GM12891 (cell line): ENCODE measurements at regions not wholly inside any gene's neighbourhood (a gene's known extent, or its start where the extent isn't known, plus 50 kb on each side); places are given as distances from the start of the nearest gene placed in this dataset.

Source experiments
- DNase-seq: peaks from one replicate; pipeline ENCODE4 v3.0.0; 2011; ENCODE audit warnings: low spot score; ENCODE audit not compliant: insufficient read length
- FAIRE-seq: peaks from 2 replicates; lab custom pipeline; 2011; peaks lifted over from hg19 to GRCh38; lab: Jason Lieb, UNC
- PAX5 ChIP-seq: IDR thresholded peaks from 2 replicates; pipeline ENCODE4 v1.6.1; 2011; ENCODE audit warnings: low read length, moderate library complexity, mild to moderate bottlenecking; ENCODE audit not compliant: insufficient read depth, severe bottlenecking
- POLR2A ChIP-seq: IDR thresholded peaks from 2 replicates; pipeline ENCODE4 v1.6.1; 2011; ENCODE audit warnings: low read depth, low read length, control low read depth
- POLR2AphosphoS5 ChIP-seq: IDR thresholded peaks from 2 replicates; pipeline ENCODE4 v1.6.1; 2011; ENCODE audit warnings: low read depth, low read length, control low read depth
- POU2F2 ChIP-seq: IDR thresholded peaks from 2 replicates; pipeline ENCODE4 v1.6.1; 2011; ENCODE audit warnings: low read depth, mild to moderate bottlenecking, control low read depth, low read length, moderate library complexity
- SPI1 ChIP-seq: IDR thresholded peaks from 2 replicates; pipeline ENCODE4 v1.6.1; 2011; ENCODE audit warnings: low read depth, low read length, control low read depth
- TAF1 ChIP-seq: IDR thresholded peaks from 2 replicates; pipeline ENCODE4 v1.6.1; 2011; ENCODE audit warnings: low read depth, low read length, control low read depth

DNA sequence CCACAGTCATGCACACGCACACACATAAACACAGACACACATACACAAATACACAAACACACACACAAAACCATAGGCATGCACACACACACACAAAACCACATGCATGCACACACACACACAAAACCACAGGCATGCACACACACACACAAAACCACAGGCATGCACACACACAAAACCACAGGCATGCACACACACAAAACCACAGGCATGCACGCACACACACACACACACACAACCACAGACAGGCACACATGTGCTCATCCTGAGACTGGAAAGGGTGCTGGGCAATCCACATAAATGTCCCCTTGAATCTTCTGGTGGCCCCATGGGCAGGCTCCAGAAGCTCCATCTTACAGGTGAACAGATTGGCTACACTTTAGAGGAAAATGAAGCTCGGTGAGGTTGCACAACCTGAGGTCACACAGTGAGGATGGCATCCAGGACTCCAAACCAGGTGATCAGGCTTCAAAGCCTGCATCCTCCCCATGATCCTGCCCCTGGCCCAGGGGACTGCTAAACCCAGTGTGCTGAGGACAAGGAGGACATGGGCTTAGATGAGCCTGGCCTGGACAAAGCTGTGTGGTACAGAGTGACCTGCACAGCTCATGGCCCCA, 144.8 kb downstream of the GADD45G start:
- no peak for TF ChIP-seq PAX5
- no peak for TF ChIP-seq POLR2AphosphoS5
- no peak for TF ChIP-seq POLR2A
- TF ChIP-seq POU2F2, result no peak
- no peak for TF ChIP-seq TAF1
- no peak for TF ChIP-seq SPI1
- FAIRE-seq, result peak; percentile 97
- DNase-seq, result no peak

DNA sequence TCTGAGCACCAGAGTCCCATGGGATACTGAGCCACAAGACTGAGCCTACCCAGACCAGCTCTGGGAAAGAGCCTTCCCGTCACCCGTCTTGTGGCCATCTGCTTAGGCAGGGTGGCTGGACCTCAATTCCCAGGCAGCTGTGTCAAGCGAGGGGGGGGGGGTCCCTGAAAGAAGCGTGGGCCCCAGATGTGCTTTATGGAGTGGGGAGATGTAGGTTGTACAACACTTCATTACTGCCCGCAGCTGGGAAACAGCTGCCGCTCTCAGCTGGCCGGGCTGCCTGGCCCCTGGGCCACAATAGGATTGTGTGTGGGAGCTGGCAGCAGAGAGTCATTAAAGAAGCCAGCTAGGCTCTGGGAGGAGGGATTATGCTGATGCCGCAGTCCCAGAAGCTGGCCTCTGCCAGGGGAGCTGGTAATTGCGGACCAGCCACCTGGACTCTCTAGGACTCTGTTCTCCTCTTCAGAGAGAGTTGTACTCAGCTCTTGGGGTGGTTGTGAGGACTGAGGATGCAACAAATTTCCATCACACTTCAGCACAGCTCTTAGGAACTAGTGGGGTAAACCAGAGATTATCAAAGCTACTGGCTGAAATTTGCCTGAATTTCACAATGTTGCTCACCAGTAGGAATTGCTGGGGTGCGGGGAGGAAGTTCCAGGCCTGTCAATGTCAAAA, 145.4 kb downstream of the GADD45G start:
- no peak for FAIRE-seq
- no peak for TF ChIP-seq TAF1
- TF ChIP-seq POU2F2, result no peak
- TF ChIP-seq SPI1, result no peak
- no peak for TF ChIP-seq PAX5
- no peak for TF ChIP-seq POLR2A
- no peak for TF ChIP-seq POLR2AphosphoS5
- no peak for DNase-seq

DNA sequence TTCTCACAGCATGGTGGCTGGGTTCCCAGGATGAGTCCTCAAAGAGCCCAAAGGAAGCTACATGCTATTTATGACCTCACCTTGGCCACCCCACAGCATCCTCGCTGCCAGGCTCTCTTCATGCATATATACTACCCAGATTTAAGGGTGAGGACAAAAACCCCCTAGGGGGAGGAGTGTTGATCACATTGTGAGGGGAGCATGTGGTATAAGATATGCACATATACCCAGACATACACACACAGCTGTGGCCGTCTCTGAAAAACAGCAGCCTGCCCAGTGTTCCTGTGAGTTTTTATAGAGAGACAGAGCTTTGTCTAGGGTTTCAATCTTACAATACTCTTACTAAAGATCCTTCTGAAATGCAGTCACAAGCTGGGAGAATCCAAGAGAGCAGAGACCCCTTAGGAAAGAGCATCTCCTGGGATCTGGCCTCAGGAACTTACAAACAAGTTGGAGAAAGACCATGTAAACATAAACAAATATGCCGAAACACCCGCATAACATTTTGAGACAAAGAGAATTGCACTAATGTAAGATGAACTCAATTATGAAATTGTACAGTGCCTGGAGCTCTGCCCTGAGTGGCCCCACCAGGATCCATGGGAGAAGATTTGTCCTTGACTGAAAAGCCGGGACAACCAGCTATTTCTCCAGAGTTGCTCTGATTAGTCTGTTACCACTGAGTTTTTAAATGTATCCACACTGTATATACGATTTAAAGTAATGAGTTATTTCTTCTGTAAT, 146.4 kb downstream of the GADD45G start:
- no peak for FAIRE-seq
- TF ChIP-seq POU2F2, result no peak

DNA sequence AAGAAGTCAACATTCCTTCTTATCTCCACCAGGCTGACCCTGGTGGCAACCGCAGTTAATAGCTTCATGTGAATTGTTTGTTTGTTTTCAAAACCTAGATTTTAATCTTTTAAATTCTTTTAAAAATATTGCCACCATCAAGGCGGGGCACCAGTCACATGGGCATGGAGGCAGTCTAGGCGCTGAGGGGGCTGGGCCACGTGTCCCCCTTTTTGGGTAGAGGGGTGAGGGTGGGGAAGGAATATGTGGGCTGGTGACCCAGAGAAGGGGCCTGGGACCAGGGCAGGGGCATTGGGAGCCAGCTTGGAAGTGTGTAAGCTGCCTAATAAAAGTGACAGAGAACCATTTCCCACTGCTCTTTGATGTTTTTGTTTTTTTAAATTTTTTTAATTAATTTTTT, 147.3 kb downstream of the GADD45G start:
- no peak for FAIRE-seq
- TF ChIP-seq SPI1, result no peak
- TF ChIP-seq PAX5, result no peak
- no peak for TF ChIP-seq POLR2AphosphoS5
- TF ChIP-seq POLR2A, result no peak
- no peak for TF ChIP-seq TAF1
- TF ChIP-seq POU2F2, result no peak
- DNase-seq, result no peak

More for the DNA sequence above, 146.4 kb downstream of the GADD45G start:
- no peak for DNase-seq

DNA sequence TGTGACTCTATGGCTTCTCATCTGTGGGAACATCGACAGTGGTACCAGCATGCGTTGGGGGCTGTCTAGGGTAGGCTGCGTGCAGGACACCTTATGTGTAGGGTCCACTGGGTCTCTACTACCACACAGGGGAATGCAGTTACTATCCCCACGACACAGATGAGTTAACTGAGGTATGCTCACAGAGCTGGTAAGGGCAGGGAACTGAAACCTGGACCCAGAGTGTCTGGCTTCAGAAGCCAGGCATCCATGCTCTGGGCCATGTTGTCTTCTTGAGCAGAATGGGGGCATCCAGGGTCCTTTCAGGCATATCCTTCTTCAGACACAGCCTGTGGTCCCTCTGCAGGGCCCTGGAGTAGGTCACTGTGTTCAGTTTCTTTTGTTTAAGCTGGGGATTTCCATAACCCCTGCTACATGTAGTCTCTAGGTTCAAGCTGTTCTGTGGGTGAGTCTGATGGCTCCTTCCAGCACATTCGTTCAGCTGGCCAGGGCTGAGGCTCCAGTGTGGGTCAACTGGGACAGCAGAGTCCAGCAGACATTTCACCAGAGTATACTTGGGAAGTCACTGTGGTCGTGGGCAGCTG, 148.8 kb downstream of the GADD45G start:
- FAIRE-seq (no peak), DNase-seq (no peak)
- TF ChIP-seq POU2F2, result no peak
- peak; percentile 85 for TF ChIP-seq SPI1

DNA sequence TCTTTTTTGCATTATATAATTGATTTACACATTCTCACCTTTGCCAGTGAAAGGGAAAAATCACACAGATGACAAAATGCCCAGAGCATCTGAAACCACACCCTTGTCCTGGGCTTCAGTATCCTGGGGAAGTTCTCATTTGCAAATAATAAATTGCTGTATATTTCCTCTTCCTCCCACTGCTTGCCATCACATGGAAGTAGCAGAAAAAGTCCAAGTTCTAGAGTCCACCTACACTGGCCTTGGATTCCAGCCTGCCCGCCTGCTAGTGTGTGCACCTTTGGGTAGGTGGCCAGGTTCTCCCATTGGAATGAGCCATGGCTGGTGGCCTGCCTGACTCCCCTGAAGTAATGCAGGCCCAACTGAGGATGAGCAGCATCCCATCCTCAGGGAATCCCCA, 149.4 kb downstream of the GADD45G start:
- no peak for TF ChIP-seq TAF1
- no peak for DNase-seq
- no peak for FAIRE-seq

DNA sequence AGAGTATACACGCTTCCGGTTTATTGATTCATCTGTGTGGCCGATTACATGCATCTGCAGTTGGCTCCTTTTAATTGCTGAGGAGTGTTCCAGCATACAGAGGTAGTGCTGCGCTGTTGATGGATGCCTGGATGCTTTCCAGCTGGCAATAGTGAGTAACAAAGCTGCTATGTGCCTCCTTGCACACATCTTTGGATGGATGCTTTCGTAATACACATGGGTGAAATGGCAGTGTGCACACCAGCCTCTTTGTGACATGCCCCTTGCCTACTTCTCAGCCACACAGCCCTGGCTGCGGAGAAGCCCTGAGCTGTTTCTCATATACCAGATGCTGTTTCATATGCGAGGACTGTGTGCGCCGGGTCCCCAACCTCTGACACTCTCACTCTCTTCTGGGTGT, 151.0 kb downstream of the GADD45G start:
- TF ChIP-seq PAX5 (no peak), SPI1 (no peak), POU2F2 (no peak), TAF1 (no peak), POLR2A (no peak), POLR2AphosphoS5 (no peak)
- FAIRE-seq (no peak), DNase-seq (no peak)

DNA sequence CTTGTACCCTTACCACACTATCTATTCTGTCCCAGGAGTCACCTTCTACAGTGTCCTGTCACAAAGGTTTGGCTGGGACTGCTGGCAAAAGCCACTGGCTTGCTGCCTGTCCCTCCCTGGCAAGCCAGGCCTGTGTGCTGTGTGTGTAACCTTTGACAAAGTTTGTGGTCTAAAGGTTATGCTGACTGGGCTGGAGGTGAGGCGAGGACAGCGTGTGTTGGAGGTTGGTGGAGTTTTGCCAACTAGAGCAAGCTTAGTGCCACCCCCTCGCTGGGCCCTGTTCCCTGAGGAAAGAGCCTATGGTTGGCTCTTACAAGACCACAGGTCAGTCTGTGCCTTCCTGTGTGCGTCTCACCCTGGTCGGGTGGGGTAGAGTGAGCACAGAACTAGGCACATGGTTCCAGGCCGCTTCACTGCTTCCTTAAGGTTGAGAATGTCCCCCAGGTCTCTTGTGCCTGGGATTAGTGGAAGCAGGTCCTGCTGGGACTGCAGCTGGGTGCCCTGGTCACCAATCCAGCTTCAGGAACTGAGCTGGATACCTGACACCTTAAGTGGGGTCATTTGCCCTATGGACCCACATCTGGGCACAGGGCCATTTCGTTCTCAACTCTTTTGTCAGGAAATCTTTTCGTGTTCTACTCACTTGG, 152.2 kb downstream of the GADD45G start:
- no peak for FAIRE-seq
- TF ChIP-seq POU2F2, result no peak
- no peak for TF ChIP-seq POLR2A
- no peak for TF ChIP-seq TAF1
- no peak for TF ChIP-seq SPI1
- TF ChIP-seq POLR2AphosphoS5, result no peak
- no peak for TF ChIP-seq PAX5

DNA sequence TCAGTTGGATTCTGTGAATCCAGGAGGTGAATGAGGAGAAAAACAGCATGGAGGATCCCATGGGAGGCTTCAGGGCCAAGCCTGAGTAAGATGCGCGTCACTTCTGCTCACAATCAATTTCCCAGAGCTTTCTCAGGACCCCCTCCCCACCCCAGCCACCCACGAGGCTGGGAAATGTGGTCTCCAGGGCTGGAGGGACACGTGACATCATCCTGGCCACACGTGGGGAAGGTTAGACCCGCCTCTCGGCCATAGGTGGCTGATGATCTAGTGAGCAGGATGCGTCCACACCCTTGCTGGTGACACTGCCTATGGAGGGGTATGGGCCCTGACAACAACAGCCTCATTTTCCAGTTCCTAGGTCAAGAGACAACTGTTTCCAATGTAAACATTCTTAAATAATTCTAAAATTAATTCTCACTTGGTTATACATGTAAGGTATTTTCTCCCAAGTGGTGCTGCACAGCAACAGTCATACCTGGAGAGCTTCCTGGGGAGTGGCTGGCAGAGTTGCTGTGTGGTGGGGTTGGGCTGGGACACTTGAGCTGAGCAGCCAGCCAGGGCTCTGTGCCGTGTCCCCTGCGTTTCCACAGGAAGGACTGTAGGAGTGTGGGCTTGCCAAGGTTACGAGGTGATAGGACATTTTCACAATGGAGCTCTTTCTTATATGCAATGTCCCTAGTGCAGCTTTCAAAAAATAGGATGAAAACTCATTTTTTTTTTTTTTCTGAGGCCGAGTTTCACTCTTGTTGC, 153.1 kb downstream of the GADD45G start:
- DNase-seq (no peak), FAIRE-seq (no peak)
- TF ChIP-seq PAX5 (no peak), SPI1 (no peak), TAF1 (no peak), POU2F2 (no peak), POLR2AphosphoS5 (no peak), POLR2A (no peak)

More for the DNA sequence above, 152.2 kb downstream of the GADD45G start:
- no peak for DNase-seq
